DMS53 treated with DMSO at 0.1 percent for 48 hours (cell line): ENCODE measurements at regions not wholly inside any gene's neighbourhood (a gene's known extent, or its start where the extent isn't known, plus 50 kb on each side); places are given as distances from the start of the nearest gene placed in this dataset.

Source experiments
- DNase-seq: peaks from one replicate; lab custom pipeline; 2025; ENCODE audit not compliant: unreplicated experiment; lab: John Stamatoyannopoulos, UW

DNA sequence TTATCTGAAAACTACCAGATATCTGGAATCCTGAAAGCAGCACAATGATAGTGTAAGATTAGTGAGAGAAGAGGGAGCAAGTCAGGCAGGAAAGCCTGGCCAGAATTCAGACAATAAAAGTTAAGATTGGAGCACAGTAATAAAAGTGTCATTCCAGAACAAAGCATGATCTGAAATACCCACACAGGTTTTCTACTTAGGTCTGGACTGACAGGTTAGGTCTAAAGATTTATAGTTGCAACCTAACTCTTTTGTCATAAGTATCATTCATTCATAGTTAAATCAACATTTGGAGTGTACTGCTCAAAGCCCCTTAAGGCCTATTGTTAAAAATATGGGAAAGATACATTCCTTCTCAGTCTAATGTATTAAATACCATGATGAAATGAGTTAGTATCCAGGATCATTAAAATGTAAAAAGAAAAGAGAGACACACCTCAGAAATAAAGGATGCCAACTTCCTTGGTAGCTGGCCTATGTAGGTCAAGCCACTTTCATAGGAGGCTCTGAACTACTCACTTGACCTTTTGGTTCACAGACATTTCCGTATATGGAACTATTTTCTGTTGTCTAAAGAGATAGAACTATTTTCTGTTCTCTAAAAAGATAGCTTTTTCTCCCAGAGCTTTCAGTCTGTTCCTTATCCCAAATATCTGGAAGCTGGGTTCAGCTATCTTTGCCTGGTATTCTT is 105.2 kb downstream of the FAS start:
- no peak for DNase-seq

DNA sequence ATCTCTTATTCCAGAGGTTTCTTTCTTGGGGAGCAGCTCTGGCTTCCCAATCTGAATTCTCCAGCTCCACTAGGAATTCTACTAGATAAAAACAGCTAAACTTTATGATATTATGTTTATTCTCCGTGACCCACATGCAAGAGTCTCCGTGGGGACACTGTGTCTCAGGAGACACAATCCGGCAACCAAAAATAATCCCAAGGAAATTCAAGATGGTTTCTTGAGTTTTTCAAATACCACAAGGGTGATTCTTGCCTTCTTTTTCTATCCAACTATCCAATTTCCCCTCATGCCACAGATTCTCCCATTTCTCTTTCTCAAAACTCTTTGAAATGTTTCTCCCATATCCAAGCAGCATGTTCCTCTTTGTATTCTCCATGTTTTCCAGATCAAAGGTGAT is 103.1 kb downstream of the FAS start:
- no peak for DNase-seq

DNA sequence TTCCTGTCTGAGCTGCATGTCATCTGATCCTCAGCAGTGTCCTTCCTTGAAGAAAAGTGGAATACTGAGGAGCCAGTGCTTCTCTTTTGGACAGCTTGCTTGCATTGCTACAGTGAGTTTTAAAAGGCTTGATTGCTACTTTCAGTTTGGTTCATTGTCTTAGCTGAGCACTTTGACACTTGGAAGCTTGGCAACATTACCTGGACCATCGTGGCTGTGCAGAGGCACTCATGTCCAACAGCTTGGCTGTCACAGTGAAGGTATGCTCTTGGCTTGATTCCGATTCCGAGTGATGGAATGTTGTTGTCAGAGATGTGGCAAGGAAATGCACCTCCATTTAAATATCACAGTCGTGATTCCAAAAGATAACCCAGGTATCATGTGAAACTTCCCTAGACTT is 102.4 kb downstream of the FAS start:
- DNase-seq = no peak

DNA sequence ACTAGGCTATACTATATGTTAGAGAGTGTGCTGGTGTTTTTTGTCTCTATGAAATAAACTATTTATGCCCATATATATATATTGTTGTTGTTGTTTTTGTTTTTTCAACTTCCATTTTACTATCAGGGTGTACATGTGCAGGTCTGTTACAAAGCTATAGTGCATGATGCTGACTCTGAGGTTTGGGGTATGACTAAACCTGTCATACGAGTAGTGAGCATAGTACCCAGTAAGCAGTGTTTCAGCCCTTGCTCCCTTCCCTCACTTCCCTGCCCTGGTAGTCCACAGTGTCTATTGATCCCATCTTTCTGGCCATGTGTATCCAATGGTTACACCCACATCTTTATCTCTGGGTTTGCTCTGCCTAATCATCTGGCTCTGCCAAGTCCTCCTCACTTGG is 101.8 kb downstream of the FAS start:
- no peak for DNase-seq

DNA sequence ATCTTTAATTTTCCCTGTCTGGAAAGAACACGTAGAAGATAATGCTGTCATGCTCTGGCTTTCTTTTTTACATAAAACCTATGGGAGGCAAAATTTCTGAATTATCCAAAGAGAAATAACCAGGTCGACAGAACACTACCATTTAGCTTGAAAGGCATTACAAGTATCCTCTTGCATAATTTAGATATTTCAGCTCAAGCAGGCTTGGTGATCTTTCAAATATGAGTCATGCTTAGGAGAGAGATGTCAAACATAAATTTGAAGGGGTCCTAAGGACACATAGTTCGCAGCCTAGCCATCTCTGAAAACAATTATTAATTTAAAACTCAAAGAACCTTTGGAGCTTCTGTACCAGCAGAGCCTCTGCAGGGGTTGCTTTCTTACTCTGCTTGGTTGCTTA is 100.9 kb downstream of the FAS start:
- DNase-seq = no peak

DNA sequence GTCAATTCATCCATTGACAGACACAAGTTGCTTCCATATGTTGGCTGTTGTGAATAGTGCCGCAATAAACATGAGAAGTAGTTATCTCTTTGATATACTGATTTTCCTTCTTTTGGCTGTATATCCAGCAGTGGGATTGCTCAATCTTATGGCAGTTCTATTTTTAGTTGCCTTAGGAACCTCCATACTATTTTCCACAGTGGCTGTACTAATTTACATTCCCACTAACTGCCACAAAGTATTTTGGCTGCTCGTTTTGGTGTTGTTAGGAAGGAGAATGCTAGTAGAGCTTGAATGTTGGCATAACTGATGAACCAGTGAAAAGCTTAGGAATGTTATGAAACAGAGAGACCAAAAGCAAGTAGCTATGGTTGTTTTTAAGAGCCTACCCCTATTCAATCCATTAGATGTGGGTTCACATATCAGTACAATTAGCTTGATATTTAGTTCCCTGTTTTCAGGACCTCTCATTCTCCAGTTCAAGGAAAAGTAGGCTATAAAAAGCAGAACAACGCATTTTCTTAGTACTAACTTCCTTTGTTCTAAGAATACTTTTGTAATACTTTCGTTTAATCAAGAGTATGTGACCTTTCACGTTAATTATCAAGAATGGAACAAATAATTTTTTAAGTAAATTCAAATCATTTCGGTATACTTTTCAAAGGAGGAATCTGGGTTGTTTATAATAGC is 100.3 kb downstream of the FAS start:
- no peak for DNase-seq

DNA sequence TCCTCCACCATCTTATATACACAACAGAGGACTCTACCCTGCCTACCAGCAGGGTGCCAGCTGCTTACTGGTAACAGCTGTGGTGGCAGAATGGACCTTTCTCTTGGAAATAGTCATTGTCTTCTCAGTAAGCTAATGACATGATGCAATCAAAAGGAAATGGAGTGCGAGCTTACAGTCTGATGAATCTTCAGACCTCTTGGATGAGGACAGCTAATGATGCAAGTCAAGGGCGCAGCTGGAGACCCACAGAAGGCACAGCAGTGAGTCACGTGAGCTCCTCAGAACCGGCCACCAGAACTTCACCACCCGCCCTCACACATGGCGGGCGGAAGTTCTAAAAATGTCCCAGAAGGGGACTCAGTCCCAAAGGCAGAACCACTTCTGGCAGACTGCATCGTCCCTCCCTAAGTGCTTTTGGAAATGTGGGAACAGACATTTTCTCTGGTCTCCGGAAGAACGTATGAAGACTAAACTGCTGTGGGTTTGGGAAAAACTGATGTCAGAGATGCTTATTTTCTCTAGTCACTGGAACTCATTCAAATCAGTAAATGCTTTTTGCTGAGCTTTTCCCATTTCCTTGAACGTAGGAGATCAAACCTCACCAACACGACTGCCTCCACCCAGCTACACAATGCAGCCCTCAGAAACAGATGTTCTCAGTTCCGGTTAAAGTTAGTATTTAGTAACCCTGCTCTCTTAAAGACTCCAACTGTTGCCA is 96.4 kb downstream of the FAS start:
- DNase-seq = no peak

DNA sequence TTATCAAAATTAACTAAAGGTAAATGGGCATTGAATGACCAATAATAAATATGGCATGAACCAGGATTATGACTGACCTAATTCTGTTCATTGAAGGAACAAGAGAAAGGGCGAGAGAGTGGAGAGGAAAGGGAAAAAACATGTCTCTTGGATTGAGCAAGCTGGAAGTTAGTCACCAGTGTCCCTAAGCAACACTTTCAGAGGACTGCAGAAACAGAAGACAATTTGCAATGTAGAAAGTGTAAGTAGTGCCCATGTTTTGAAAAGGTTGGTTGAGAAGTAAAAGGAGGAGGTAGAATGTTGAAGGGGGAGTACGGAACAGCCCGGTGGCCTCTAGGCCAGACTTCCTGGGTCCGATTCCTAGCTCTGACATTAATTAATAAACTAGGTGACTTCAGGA is 94.6 kb downstream of the FAS start:
- no peak for DNase-seq

DNA sequence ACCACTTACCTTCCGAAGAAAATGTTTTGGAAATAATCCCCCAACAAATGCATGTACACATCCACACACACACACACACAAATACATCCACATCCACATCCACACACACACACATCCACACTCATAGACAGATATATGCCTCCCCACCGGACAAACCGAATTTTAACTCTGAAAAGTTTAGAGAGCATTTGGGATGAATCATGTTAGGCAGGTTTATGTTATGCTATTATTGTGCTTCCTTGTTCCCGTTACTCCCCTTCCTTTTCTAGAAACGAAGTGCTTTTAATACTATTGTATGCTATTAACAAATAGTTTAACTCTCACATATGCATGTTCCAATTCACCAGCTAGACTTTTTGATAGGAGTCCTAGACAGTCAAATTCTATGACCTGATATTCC is 91.5 kb downstream of the FAS start:
- DNase-seq = no peak

DNA sequence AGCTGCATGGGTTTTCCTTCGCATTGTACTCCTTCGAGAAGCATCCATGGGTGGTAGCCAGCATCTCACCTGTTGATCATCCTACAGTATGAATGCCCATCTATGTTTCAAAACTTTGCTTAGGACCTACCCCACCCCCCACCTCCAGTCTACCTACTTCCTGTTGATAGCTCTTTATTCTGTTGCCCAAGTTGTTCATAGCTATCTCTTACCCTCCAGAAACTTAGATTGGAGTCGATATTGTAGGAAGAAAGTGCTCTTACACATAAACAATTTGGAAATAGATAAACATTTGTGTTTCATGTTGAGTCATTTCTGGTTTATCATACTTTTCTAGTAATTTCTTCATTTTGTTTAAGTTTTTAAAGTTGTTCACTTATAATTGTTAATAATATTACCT is 90.1 kb downstream of the FAS start:
- DNase-seq = no peak

DNA sequence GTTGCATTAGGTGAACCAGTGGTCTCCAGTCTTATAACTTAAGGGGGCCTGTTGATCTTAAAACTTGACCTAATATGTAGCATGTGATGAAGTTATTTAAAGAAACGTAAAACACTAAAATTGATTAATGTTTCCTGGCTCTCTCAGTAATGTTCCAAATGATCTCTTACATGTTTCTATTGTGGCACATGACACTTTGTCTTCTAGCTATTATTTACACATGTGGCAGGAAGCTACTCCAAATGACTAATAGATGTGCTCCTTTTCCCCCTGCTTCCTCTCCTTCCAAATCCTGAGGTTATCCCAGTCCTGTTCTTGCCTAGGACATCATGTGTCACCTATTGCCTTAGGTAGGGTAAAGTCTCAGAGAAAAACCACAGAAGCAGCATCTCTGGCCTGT is 89.4 kb downstream of the FAS start:
- no peak for DNase-seq

DNA sequence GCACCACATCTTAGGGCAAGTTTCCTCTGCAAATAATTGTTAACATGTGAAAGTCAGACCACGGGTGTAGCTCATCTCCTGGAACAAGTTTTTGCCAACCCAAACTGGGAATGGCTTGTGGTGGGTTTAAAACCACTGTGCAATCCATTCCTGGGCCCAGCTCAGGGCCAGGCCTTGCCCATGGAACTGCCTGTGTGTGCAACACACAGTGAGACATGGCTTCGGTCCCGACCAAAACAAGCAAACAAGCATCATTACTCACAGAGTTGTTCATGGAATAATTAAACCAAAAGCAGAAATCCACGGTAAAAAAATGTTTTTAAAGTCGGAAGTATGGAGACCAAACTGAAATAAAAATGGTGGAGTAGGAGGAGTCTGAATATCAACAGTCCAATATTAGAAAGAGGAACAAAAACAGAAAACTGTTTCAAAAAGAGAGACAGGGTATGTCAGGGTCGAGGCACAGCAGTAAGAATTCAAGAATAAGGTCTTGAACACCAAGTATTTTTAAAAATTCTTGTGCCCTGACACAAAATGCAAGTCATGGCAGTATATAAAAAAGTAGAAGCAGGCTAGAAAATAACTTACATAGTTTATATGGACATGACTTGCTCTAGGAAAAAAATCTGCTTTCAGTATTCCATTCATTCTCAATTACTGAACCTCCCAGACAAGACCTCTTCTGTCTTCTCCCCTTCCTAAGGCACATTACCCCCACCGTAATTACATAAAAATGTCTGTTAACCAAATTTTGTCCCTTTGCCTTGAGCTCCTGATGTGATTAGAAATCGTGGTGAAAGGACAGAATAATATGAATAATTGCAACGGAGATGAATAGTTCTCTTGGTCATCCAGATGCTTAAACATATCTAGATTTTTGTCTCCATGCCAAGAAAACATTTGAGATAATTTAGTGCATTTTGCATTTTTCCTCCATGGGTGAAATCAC is 88.4 kb downstream of the FAS start:
- DNase-seq = no peak

DNA sequence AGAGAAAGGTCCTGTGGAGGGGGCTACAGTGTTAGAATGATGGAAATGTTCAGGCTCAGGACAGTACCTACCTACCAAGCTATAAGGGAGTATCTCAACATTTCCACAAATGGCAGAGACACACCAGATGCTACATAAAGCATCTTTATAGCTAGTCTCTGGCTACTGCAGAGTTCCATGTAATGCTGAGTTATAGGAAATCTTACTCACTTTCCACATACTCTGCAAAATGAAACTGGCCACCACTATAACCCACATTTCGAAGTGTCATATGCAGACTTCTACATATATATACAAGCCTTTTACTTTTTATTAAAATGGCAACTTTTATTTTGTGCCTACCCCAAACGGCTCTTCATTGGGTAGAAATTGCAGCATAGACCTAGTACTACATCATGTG is 85.5 kb downstream of the FAS start:
- no peak for DNase-seq

DNA sequence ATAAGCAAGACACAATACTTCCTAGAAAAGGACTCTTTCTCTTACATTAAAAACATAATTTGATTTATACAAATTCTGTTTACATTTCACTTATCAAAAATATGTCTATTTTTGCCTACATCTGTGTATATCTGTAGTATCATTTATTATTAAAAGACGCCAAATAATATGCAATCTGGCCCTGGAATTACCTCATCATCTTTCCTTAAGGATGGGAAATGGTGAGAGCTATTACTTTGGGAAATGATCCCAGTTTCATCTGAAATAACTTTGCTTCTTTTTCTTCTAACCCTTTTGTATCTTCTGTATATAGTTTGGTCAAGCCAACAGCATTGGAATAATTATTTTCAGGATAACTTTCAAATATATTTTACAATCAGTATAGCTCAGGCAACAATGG is 85.0 kb downstream of the FAS start:
- no peak for DNase-seq

DNA sequence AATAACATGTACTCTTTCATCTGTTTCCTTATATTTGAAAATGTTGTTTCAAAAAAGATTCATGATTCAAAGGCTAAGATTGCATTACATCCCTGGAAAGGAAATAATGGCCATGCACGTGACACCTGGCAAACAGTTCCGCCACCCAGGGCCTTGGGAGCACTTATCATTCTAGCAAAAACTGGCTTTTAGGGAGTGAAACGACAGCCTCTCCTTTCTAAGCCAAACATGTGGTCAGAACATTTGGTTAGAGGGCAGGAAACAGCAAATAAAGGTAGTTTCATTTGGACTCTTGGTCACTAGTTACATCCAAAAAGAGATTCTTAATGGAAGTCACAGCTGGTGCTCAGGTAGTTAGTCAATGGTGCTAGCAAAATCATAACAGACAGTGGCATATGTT is 83.5 kb downstream of the FAS start:
- DNase-seq = no peak

DNA sequence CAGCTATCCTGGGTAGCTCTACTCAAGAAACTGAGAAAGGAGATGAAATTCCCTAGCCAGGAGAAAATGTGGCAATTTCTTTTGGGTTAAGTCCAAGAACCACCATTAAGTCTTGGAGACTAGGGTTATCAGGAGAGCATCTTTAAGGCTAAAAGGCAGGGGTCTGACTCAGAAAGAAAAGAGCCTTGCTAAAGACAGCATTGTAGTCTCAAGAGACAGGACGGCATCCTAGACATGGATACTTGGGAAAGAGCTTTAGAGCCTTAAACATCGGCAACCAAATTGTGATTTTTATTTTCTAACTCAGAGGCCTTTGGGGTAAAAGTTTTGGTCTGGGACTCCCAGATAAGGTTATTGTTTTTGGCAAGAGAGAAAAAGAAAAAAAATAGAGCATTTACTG is 83.1 kb downstream of the FAS start:
- DNase-seq = no peak

DNA sequence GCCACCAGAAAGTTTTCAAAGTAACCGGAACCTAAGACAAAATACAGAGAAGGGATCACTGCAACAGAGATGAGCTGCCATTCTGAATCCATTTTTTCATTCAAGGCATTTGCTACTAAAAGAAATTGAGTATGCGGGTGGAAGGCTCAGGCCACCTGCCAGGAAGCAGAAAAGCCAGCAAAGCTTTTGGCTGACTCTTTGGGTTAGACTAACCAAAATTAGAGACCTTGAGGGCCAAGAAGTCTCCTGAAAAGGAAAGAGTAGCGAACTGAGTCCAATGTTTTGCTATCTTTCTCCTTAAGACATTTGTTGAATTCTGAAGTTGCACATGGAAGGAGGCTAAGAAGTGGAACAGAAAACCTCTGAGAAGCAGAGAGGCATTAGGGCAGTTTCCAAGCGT is 79.0 kb downstream of the FAS start:
- no peak for DNase-seq
